Brain pericyte (primary cell): ENCODE measurements at regions not wholly inside any gene's neighbourhood (a gene's known extent, or its start where the extent isn't known, plus 50 kb on each side); places are given as distances from the start of the nearest gene placed in this dataset.
"Not testable (repeated sequence)": the region's sequence is repeated elsewhere in the genome, so short reads cannot be mapped to it uniquely, and the experiment has no call there.

Experiments
- DNase-seq: peaks from one replicate; pipeline ENCODE4 v3.0.0-alpha.2; 2012; ENCODE audit warnings: low read depth, low spot score

DNA sequence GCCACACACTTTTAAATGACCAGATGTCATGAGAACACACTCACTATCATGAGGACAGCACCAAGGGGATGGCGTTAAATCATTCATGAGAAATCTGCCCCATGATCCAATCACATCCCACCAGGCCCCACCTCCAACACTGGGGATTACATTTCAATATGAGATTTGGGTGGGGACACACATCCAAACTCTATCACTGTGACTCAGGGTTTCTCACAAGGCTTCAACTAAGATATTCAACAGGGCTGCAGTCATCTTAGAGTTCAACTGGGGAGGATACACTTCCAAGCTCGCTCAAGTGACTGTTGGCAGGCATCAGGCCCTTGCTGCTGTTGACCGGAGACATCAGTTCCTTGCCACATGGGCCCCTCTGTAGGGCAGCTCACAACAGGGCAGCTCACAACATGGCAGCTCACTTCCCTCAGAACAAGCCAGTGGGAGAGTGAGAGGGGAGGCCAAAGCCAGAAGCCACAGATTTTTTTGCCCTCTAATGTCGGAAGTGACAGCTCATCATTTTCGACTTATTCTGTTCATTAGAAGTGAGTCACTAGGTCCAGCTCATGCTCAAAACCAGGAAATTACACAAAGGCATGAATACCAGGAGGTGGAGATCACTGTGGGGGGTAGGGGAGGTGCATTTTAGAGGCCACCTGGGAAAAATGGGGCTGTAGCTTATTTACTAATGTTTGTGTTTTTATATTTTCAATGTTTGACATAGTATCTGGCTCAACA is 50.8 kb upstream of the PTHLH start:
- peak; percentile 5 for DNase-seq

DNA sequence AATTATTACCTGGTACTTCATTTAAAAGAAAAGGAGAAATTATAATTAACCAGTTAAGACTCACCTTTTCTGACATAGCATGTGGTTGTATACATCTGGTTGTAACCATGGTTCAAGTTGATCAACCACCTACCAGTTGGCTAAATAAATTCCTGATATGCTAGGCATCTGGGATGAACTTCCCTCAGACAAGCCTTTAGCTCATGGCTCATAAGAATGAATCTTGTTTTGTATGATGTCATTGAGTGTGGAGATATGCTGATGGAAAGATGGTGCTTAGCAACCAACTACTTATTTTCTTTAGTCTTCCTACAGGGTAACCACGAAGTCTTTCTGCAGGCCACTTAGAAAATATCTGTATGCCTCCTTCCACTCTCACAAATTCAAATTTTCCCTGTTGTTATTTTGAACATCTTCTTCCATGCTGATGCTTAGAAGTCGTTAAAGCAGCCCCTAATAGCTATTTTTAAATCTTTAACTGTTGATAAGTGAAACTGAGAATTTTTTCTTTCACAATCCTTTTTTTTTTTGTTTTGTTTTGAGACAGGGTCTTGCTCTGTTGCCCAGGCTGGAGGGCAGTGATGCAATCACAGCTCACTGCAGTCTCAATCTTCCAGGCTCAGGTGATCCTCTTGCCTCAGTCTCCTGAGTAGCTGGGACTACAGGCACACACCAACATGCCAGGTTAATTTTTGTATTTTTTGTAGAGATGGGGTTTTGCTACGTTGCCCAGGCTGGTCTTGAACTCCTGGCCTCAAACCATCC is 51.9 kb upstream of the PTHLH start:
- DNase-seq: no peak

GRCh38 chr12:28025821-28026505 is 53.4 kb upstream of the PTHLH start:
- no peak for DNase-seq

DNA sequence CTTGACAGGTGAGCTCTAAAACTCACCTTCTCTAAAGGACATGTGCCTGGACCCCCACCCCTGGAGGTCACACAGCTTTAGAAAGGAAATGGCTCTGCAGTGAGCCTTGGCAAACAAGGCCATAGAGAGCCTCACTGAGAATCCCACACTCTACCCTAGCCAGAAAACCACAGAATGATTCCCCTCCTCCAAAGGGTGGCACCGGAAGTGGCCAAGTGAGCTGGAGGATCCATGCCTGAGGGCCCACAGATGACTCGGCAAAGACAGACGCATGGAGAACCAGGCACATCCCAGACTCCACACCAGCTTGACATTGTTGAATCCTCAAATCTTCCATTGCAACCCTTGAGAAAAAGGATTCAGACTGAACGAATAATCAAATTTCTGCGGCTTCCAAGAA is 54.2 kb upstream of the PTHLH start:
- DNase-seq: no peak

DNA sequence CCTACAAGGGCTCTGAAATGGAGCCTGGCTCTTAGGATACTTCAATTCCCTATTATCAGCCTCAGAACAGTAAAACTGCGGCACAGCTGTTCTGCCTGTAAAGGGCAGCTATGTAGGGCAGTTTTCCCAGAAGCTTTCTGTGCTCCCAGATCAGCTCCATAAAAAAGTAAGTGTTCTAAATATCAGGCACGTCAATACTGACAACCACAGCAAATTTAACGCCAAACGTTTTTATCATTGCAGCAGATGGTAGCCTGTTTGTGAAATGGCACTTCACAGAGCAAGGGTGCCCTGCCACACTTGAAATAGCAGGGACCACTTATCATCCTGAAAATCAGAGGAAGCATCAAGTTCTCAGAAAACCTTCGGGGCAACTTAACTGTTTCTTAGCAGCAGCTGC is 54.8 kb upstream of the PTHLH start:
- no peak for DNase-seq

GRCh38 chr12:28027947-28028724 is 55.6 kb upstream of the PTHLH start:
- DNase-seq: no peak

DNA sequence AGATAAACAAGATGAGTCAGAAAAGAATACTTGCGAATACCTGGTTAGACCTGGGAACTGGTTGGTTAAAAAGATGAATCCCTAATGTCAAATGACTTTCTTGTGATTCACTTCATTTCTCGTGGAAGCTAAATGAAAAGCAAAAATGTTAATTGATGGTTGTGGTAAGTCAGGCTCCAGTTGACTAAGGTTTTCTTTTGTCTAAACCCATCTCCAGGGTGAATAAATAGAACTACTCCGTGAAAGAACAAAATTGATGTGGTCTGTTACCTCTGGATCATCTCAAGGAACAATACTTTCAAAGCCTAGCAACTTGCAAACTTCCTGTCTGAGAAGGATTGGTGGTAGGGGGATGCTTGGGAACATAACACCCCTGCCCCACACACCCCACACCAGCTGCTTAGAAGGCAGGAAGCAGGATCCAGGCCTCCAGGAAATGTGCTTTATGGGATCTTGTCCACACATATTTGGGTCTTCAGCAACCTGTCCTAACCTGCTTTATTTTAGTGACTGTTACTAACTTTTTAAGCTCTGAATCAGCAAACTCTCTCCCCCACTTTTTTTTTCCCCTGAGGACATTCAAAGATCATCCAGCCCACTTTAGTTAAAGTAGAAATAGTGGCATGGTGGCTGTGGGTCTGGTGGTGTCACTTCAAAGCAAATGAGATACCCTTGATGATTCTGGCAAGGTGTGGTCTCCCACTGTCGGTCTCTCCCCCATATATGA is 60.4 kb upstream of the PTHLH start:
- no peak for DNase-seq

DNA sequence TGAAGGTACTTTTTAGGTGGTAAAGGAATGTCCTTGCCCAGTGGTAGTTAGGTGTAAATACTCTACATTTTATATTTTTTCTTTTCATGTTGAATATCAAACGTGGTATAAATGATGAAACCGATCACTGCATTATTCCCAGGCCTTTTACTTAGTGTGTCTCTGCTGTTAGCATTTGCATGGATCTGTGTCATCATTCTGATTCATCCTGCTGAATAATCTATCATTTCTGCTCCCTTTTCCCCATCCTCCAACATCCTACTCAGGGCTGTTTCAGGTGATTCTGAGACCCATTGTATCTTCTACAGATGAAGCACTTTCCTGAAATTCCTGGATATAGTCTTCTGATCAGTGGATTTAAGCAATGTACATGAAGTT is 61.0 kb upstream of the PTHLH start:
- no peak for DNase-seq

- DNase-seq: no peak
Observed at GRCh38 chr12:28034271-28034670, 61.7 kb upstream of the PTHLH start.

DNA sequence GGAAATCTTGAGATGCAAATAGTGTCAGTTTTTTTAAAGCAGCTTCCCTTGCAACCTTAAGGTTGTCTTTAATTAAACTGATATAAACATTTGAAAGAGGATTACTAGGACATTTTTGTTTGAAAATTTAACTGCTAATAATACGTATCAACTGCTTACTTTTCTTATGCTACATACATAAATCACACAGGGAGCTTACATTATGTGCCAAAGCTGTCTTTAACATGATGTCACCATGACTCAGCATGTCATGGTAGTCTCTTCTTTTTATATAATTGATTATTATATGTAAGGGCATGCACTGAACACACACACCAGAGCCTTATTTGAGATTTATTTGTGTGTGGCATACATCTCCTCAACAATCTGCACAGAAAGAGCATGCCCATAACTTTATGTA is 63.0 kb upstream of the PTHLH start:
- DNase-seq: no peak

GRCh38 chr12:28036940-28037339 is 64.4 kb upstream of the PTHLH start:
- DNase-seq: no peak

DNA sequence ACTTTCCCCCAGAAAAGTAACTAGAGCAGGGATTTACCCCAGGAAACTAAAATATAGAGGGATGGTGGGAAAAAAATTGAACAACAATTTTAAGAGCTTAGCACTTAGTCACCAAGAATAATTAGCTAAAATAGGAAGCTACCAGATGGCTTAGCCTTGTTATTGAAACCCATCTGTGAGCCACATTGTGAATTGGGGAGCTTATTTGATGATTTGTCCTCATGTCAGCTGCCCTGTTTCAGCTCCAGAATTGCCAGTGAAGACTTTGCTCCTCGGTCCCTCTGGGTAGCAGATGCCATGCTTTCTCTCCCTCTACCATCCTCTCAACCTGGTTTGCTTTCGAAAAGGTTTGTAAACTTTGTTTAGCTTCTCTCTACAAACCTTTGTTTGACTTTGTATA is 67.7 kb upstream of the PTHLH start:
- DNase-seq: no peak

GRCh38 chr12:28046600-28046999 is 74.1 kb upstream of the PTHLH start:
- not testable (repeated sequence) for DNase-seq

GRCh38 chr12:28050606-28051005 is 78.1 kb upstream of the PTHLH start:
- DNase-seq: no peak

DNA sequence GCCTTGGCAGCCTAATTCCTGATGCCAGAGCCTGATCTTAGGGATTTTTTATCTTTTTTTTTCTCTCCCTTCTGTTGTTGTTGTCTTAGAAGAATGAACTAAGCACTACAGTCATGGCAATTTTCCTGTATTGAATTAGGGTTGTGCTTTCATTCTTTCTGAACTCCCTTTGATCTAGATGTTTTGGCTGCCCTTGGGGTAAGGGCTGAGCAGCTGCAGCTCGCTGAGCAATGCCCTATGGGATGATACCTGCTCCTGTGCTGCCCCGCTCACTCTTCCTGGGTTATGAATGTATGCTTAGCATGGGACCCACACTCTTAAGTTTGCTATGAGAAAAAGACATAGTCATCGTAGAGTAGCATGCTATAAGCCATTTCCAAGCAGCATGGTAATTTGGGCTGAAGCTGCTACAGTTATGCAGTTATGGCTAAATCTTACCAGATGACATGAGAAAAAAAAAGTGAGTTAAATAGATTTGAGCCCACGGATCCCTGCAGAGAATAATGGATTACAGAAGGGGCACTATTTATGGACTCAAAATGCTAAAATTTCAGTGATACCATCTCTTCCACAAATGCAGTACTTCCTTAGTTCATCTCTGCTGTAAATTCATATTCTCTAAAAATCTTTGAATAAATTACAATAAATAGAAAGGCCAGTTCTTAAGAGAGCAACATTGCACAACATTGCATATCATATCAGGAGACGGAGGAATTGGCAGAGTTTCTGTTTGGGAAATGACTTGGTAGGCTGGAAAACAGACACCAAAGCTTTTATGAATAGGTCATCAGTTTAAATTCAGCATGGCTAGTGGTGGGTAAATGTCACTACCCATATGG is 79.2 kb upstream of the PTHLH start:
- DNase-seq: no peak

DNA sequence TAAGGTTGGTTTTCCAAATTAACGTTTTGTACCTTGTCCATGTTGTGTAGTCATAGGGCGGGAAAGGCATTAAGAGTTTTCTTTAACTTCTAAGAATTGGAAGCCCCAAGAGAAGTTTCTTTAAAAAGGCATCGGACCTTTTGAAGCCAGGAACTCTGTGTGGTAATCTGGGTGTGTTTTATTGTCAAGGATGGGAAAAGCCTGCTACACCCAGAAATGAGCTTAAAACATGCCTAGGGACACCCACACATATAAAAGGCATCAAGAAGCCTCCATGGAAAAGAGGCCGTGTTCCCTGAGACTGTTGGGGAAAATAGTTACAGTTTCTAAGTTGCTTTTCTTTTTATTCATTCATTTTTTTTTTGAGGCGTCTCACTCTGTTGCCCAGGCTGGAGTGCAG is 81.0 kb upstream of the PTHLH start:
- no peak for DNase-seq

GRCh38 chr12:28054583-28054982 is 82.0 kb upstream of the PTHLH start:
- no peak for DNase-seq

- no peak for DNase-seq
Observed at GRCh38 chr12:28057856-28058615, 85.5 kb upstream of the PTHLH start.

GRCh38 chr12:28059220-28059619 is 86.7 kb upstream of the PTHLH start:
- no peak for DNase-seq

DNA sequence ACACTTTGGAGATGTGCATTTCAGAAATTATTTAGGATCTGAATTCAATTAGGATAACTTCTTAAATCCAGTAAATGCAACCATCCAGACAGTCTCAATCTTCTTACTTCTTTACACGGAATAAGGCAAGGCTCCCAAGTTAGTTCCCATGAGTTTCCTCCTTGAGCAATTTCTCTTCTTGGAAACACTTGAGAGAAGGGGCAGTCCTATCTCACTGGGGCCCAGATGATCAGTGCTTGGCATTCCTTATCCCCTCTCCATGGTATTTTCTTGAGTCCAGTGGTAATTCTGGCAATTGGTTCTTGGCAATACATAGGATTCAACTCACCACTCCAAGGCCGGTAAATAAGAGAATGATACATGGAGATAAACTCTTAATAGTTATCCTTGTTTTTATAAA is 87.1 kb upstream of the PTHLH start:
- no peak for DNase-seq
